GM23338 (cell line): ENCODE measurements at regions not wholly inside any gene's neighbourhood (a gene's known extent, or its start where the extent isn't known, plus 50 kb on each side); places are given as distances from the start of the nearest gene placed in this dataset.

Experiments
- ATAC-seq: fragments of 200-7000 bp; cut with Tn5 transposase; 3 replicates; pipeline ENCODE4 v1.9.1; 2020
- DNase-seq: peaks from one replicate; pipeline ENCODE4 v3.0.0-alpha.2; 2015; ENCODE audit warnings: low spot score
- H2AFZ ChIP-seq: fragments of 200-600 bp; sonication (generic); 2 replicates; pipeline ENCODE4 v1.8.0; 2016; ENCODE audit warnings: antibody characterized with exemption, mild to moderate bottlenecking, moderate library complexity
- H3F3A ChIP-seq: fragments of 200-600 bp; sonication (generic); replicated peaks from 2 replicates; pipeline ENCODE4 v1.8.0; 2017; ENCODE audit warnings: antibody characterized with exemption, mixed run types, low read depth
- H3K27ac ChIP-seq: fragments of 200-600 bp; sonication (generic); 2 replicates; pipeline ENCODE4 v1.6.1; 2016; ENCODE audit warnings: low read depth
- H3K27me3 ChIP-seq: fragments of 200-600 bp; sonication (generic); 2 replicates; pipeline ENCODE4 v1.8.0; 2016; ENCODE audit warnings: mild to moderate bottlenecking, mixed run types, moderate library complexity; ENCODE audit not compliant: insufficient read depth
- H3K36me3 ChIP-seq: fragments of 200-600 bp; sonication (generic); 2 replicates; pipeline ENCODE4 v1.8.0; 2016; ENCODE audit warnings: mild to moderate bottlenecking; ENCODE audit not compliant: insufficient read depth
- H3K4me1 ChIP-seq: fragments of 200-600 bp; sonication (generic); 2 replicates; pipeline ENCODE4 v1.8.0; 2016; ENCODE audit warnings: mild to moderate bottlenecking, moderate library complexity; ENCODE audit not compliant: insufficient read depth
- H3K4me2 ChIP-seq: fragments of 200-600 bp; sonication (generic); 2 replicates; pipeline ENCODE4 v1.7.1; 2017; ENCODE audit warnings: mixed run types
- H3K4me3 ChIP-seq: fragments of 200-600 bp; sonication (generic); 2 replicates; pipeline ENCODE4 v1.6.1; 2016; ENCODE audit warnings: mixed run types
- H3K79me2 ChIP-seq: fragments of 200-600 bp; sonication (generic); replicated peaks from 2 replicates; pipeline ENCODE4 v1.8.0; 2017; ENCODE audit warnings: mild to moderate bottlenecking; ENCODE audit not compliant: insufficient read depth
- H3K9me2 ChIP-seq: fragments of 200-600 bp; sonication (generic); 2 replicates; pipeline ENCODE4 v1.8.0; 2017; ENCODE audit not compliant: insufficient read depth
- H4K20me1 ChIP-seq: fragments of 200-600 bp; sonication (generic); replicated peaks from 2 replicates; pipeline ENCODE4 v1.8.0; 2017; ENCODE audit warnings: mild to moderate bottlenecking; ENCODE audit not compliant: insufficient read depth
- H3K27ac Mint-ChIP-seq: 2 replicates; pipeline ENCODE4 v1.8.0; 2020; ENCODE audit warnings: inconsistent platforms, mild to moderate bottlenecking, moderate library complexity, mixed read lengths
- H3K27me3 Mint-ChIP-seq: 3 replicates; pipeline ENCODE4 v1.8.0; 2022; ENCODE audit warnings: low read depth, mild to moderate bottlenecking, moderate library complexity, mixed read lengths, inconsistent platforms; ENCODE audit not compliant: insufficient read depth, poor library complexity
- H3K36me3 Mint-ChIP-seq: 3 replicates; pipeline ENCODE4 v1.8.0; 2021; ENCODE audit warnings: low read depth, mild to moderate bottlenecking, inconsistent platforms, moderate library complexity, mixed read lengths
- H3K4me1 Mint-ChIP-seq: 3 replicates; pipeline ENCODE4 v1.8.0; 2020; ENCODE audit warnings: mild to moderate bottlenecking, inconsistent platforms, mixed read lengths
- H3K4me3 Mint-ChIP-seq: 3 replicates; pipeline ENCODE4 v1.8.0; 2021; ENCODE audit warnings: moderate library complexity, mild to moderate bottlenecking, inconsistent platforms, mixed read lengths
- H3K9me3 Mint-ChIP-seq: 3 replicates; pipeline ENCODE4 v1.8.0; 2020; ENCODE audit warnings: moderate library complexity, mild to moderate bottlenecking, inconsistent platforms, mixed read lengths
- CREB1 ChIP-seq: fragments of 250-450 bp; sonication (Bioruptor Pico); IDR thresholded peaks from 2 replicates; pipeline ENCODE4 v1.5.0; 2020; ENCODE audit warnings: low read depth, mild to moderate bottlenecking, moderate library complexity
- CTCF ChIP-seq, 2 experiments: fragments of 200-600 bp in 1 of 2; sonication (generic) in 1 of 2; conservative IDR thresholded peaks; 2 replicates each; pipeline versions ENCODE4 v1.5.1 to v1.6.1; 2016 to 2017; ENCODE audit warnings: antibody characterized with exemption in 2 of 2, low read depth in 2 of 2, mild to moderate bottlenecking in 2 of 2, moderate library complexity in 1 of 2
- ETS1 ChIP-seq: IDR thresholded peaks from 2 replicates; pipeline ENCODE4 v1.6.1; 2016; ENCODE audit warnings: antibody characterized with exemption
- EZH2 ChIP-seq: fragments of 200-600 bp; sonication (generic); IDR thresholded peaks from one replicate; pipeline ENCODE4 v1.8.0; 2017; ENCODE audit warnings: antibody characterized with exemption, mild to moderate bottlenecking, low read depth; ENCODE audit not compliant: unreplicated experiment
- EZH2phosphoT487 ChIP-seq: fragments of 200-600 bp; sonication (generic); IDR thresholded peaks from one replicate; pipeline ENCODE4 v1.8.1; 2018; ENCODE audit warnings: antibody characterized with exemption; ENCODE audit not compliant: unreplicated experiment
- JUNB ChIP-seq: IDR thresholded peaks from one replicate; pipeline ENCODE4 v1.6.1; 2016; ENCODE audit warnings: antibody characterized with exemption; ENCODE audit not compliant: unreplicated experiment
- POLR2AphosphoS5 ChIP-seq: IDR thresholded peaks from 2 replicates; pipeline ENCODE4 v1.6.1; 2016; ENCODE audit warnings: antibody characterized with exemption, low read depth
- STAT1 ChIP-seq: IDR thresholded peaks from one replicate; pipeline ENCODE4 v1.6.1; 2016; ENCODE audit warnings: antibody characterized with exemption; ENCODE audit not compliant: unreplicated experiment
- ZNF114 ChIP-seq: fragments of 250-450 bp; sonication (Bioruptor Pico); IDR thresholded peaks from 2 replicates; pipeline ENCODE4 v1.5.0; 2020; ENCODE audit warnings: mild to moderate bottlenecking, moderate library complexity
- ZNF331 ChIP-seq: fragments of 250-450 bp; sonication (Bioruptor Pico); IDR thresholded peaks from 2 replicates; pipeline ENCODE4 v1.5.0; 2020; ENCODE audit warnings: low read depth, mild to moderate bottlenecking, moderate library complexity
- TF ChIP-seq, protein P1 (sequence below): IDR thresholded peaks from one replicate; pipeline ENCODE4 v1.6.1; 2018; ENCODE audit warnings: antibody characterized with exemption; ENCODE audit not compliant: unreplicated experiment

GRCh38 chr3:81003817-81004216 lies 757.6 kb downstream of the GBE1 start (continued):
- no peak for TF ChIP-seq ETS1
- no peak for TF ChIP-seq ZNF331 (CRISPR knock-in tag)
- no peak for TF ChIP-seq CTCF (conservative IDR thresholded peaks at IDR 0.05; ENCODE audit: low read depth in 2 of 2)
- TF ChIP-seq POLR2AphosphoS5 = no peak
- no peak for TF ChIP-seq CREB1 (CRISPR knock-in tag)
- TF ChIP-seq STAT1 = no peak
- no peak for TF ChIP-seq ZNF114 (CRISPR knock-in tag)

- Histone ChIP-seq H3F3A (no peaks in the 10 kb centered on the region), H3K9me2 (peaks cover 9% of the 10 kb centered on the region; the same call in 1 of the 2 replicates), H3K4me1 (no peaks in the 10 kb centered on the region), H3K27ac (no peak overlapping the region), H3K27me3 (no peaks in the 10 kb centered on the region), H4K20me1 (no peaks in the 10 kb centered on the region), H2AFZ (no peak overlapping the region), H3K79me2 (no peaks in the 10 kb centered on the region), H3K36me3 (no peaks in the 10 kb centered on the region), H3K4me3 (no peak overlapping the region), H3K4me2 (no peak overlapping the region)
- DNase-seq (no peak), ATAC-seq (no peak)
- H3K36me3 Mint-ChIP-seq = no peaks in the 10 kb centered on the region
- no peaks in the 10 kb centered on the region for H3K4me1 Mint-ChIP-seq
- H3K27me3 Mint-ChIP-seq = no peaks in the 10 kb centered on the region
- H3K9me3 Mint-ChIP-seq = no peaks in the 10 kb centered on the region
- H3K27ac Mint-ChIP-seq = no peak overlapping the region
- H3K4me3 Mint-ChIP-seq = no peak overlapping the region
- TF ChIP-seq POLR2AphosphoS5 = no peak
- TF ChIP-seq ETS1 = no peak
- no peak for TF ChIP-seq CTCF (conservative IDR thresholded peaks at IDR 0.05; ENCODE audit: low read depth in 2 of 2)
- TF ChIP-seq, protein P1, sequence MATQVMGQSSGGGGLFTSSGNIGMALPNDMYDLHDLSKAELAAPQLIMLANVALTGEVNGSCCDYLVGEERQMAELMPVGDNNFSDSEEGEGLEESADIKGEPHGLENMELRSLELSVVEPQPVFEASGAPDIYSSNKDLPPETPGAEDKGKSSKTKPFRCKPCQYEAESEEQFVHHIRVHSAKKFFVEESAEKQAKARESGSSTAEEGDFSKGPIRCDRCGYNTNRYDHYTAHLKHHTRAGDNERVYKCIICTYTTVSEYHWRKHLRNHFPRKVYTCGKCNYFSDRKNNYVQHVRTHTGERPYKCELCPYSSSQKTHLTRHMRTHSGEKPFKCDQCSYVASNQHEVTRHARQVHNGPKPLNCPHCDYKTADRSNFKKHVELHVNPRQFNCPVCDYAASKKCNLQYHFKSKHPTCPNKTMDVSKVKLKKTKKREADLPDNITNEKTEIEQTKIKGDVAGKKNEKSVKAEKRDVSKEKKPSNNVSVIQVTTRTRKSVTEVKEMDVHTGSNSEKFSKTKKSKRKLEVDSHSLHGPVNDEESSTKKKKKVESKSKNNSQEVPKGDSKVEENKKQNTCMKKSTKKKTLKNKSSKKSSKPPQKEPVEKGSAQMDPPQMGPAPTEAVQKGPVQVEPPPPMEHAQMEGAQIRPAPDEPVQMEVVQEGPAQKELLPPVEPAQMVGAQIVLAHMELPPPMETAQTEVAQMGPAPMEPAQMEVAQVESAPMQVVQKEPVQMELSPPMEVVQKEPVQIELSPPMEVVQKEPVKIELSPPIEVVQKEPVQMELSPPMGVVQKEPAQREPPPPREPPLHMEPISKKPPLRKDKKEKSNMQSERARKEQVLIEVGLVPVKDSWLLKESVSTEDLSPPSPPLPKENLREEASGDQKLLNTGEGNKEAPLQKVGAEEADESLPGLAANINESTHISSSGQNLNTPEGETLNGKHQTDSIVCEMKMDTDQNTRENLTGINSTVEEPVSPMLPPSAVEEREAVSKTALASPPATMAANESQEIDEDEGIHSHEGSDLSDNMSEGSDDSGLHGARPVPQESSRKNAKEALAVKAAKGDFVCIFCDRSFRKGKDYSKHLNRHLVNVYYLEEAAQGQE = no peak
- TF ChIP-seq CREB1 (CRISPR knock-in tag) = no peak
- no peak for TF ChIP-seq JUNB
- TF ChIP-seq EZH2phosphoT487 = no peak
- no peak for TF ChIP-seq STAT1
- TF ChIP-seq EZH2 = no peak
- TF ChIP-seq ZNF331 (CRISPR knock-in tag) = no peak
- TF ChIP-seq ZNF114 (CRISPR knock-in tag) = no peak
These were observed 758.3 kb downstream of the GBE1 start for GRCh38 chr3:81003008-81003645.
